ENCODE measurements at regions not wholly inside any gene's neighbourhood (a gene's known extent, or its start where the extent isn't known, plus 50 kb on each side); places are given as distances from the start of the nearest gene placed in this dataset.

- Histone ChIP-seq H3K4me1 (ENCODE audit: low read depth) (no peaks in the 10 kb centered on the region), H3K4me3 (no peak overlapping the region), H3K9me3 (peaks cover 4% of the 10 kb centered on the region), H3K36me3 (ENCODE audit: low read depth) (no peaks in the 10 kb centered on the region)
- no peak for DNase-seq
- ATAC-seq: peak; percentile 29
- intact Hi-C loops (cut with DNase I, micrococcal nuclease): no loop called here
- TF ChIP-seq, protein P1, sequence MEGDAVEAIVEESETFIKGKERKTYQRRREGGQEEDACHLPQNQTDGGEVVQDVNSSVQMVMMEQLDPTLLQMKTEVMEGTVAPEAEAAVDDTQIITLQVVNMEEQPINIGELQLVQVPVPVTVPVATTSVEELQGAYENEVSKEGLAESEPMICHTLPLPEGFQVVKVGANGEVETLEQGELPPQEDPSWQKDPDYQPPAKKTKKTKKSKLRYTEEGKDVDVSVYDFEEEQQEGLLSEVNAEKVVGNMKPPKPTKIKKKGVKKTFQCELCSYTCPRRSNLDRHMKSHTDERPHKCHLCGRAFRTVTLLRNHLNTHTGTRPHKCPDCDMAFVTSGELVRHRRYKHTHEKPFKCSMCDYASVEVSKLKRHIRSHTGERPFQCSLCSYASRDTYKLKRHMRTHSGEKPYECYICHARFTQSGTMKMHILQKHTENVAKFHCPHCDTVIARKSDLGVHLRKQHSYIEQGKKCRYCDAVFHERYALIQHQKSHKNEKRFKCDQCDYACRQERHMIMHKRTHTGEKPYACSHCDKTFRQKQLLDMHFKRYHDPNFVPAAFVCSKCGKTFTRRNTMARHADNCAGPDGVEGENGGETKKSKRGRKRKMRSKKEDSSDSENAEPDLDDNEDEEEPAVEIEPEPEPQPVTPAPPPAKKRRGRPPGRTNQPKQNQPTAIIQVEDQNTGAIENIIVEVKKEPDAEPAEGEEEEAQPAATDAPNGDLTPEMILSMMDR (IDR thresholded peaks at IDR 0.05): no peak
Observed at GRCh38 chr20:7650086-7650879, 290.0 kb downstream of the HAO1 start.

GRCh38 chr20:7654231-7654630, 286.0 kb downstream of the HAO1 start:
- H3K9me3 ChIP-seq: no peaks in the 10 kb centered on the region
- ATAC-seq (no peak), DNase-seq (no peak)
- TF ChIP-seq, protein P1 (IDR thresholded peaks at IDR 0.05): no peak
- no peaks in the 10 kb centered on the region for H3K36me3 ChIP-seq (ENCODE audit: low read depth)
- no peaks in the 10 kb centered on the region for H3K4me1 ChIP-seq (ENCODE audit: low read depth)
- intact Hi-C loops (cut with DNase I, micrococcal nuclease): no loop called here
- H3K4me3 ChIP-seq: no peak overlapping the region

- intact Hi-C loops (cut with DNase I, micrococcal nuclease): no loop called here
- ATAC-seq (no peak), DNase-seq (no peak)
- Histone ChIP-seq H3K9me3 (no peaks in the 10 kb centered on the region), H3K4me3 (no peak overlapping the region), H3K4me1 (ENCODE audit: low read depth) (no peaks in the 10 kb centered on the region), H3K36me3 (ENCODE audit: low read depth) (no peaks in the 10 kb centered on the region)
- TF ChIP-seq, protein P1 (IDR thresholded peaks at IDR 0.05): no peak
Observed at GRCh38 chr20:7656687-7657467, 283.4 kb downstream of the HAO1 start.

DNA sequence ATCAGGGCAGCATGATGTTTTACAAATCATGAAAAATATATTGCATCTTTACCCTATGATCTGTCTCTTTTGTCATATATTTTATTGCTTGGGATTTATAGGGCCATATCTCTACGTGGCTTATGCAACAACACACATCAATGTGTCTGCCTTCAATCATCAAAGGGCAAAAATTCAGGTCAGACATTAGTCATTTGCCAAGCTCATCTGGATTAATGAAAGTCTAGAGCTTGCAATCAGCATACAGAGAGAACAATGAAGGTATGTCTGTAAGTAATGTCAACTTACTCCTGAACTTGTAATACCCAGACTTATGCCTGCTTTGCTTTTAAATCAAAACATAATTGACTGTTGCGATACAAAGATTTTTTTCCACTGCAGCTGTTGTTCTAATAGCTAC, 282.7 kb downstream of the HAO1 start:
- DNase-seq: no peak
- Histone ChIP-seq H3K36me3 (ENCODE audit: low read depth) (no peaks in the 10 kb centered on the region), H3K9me3 (no peaks in the 10 kb centered on the region), H3K4me1 (ENCODE audit: low read depth) (no peaks in the 10 kb centered on the region), H3K4me3 (no peak overlapping the region)
- ATAC-seq: no peak
- intact Hi-C loops (cut with DNase I, micrococcal nuclease): no loop called here
- TF ChIP-seq, protein P1 (IDR thresholded peaks at IDR 0.05): no peak

- Histone ChIP-seq H3K36me3 (ENCODE audit: low read depth) (no peaks in the 10 kb centered on the region), H3K4me3 (no peak overlapping the region), H3K4me1 (ENCODE audit: low read depth) (no peaks in the 10 kb centered on the region), H3K9me3 (no peaks in the 10 kb centered on the region)
- ATAC-seq: no peak
- intact Hi-C loops (cut with DNase I, micrococcal nuclease): no loop called here
- TF ChIP-seq, protein P1 (IDR thresholded peaks at IDR 0.05): no peak
- no peak for DNase-seq
Observed at GRCh38 chr20:7660165-7660564, 280.1 kb downstream of the HAO1 start.
